Lung (tissue), 11 donors: ENCODE measurements at regions not wholly inside any gene's neighbourhood (a gene's known extent, or its start where the extent isn't known, plus 50 kb on each side); places are given as distances from the start of the nearest gene placed in this dataset.

Experiments
- ATAC-seq: fragments of 200-7000 bp; cut with Tn5 transposase; one replicate; pipeline ENCODE4 v1.9.1; 2020; ENCODE audit warnings: moderate number of reproducible peaks; ENCODE audit not compliant: insufficient read depth, low FRiP score
- DNase-seq, 3 donors: peaks; one replicate each; pipeline ENCODE4 v3.0.0-alpha.2; 2013 to 2017
- H3K27ac ChIP-seq, 2 donors: one replicate each; pipeline ENCODE4 v1.5.1; 2013; ENCODE audit warnings: mild to moderate bottlenecking in 2 of 2, moderate library complexity in 2 of 2, control low read depth in 1 of 2, inconsistent platforms in 1 of 2, low read depth in 1 of 2, low read length in 1 of 2
- H3K27me3 ChIP-seq, 3 donors: one replicate each; pipeline ENCODE4 v1.5.1; 2013; ENCODE audit warnings: low read length in 2 of 3; ENCODE audit not compliant: control insufficient read depth in 3 of 3, insufficient read depth in 3 of 3
- H3K36me3 ChIP-seq, 4 donors: one replicate each; pipeline ENCODE4 v1.5.1; 2013; ENCODE audit warnings: low read length in 4 of 4, mild to moderate bottlenecking in 1 of 4, moderate library complexity in 1 of 4; ENCODE audit not compliant: control insufficient read depth in 4 of 4, insufficient read depth in 4 of 4
- H3K4me1 ChIP-seq, 5 donors: one replicate each; pipeline ENCODE4 v1.5.1; 2013; ENCODE audit warnings: low read length in 5 of 5, mild to moderate bottlenecking in 2 of 5, moderate library complexity in 1 of 5; ENCODE audit not compliant: control insufficient read depth in 5 of 5, insufficient read depth in 5 of 5
- H3K4me3 ChIP-seq: one replicate; pipeline ENCODE4 v1.5.1; 2013; ENCODE audit warnings: mild to moderate bottlenecking, control low read depth, moderate library complexity
- H3K9ac ChIP-seq, 2 donors: one replicate each; pipeline ENCODE4 v1.5.1; 2013; ENCODE audit warnings: low read length in 2 of 2, control low read depth in 1 of 2; ENCODE audit not compliant: insufficient read depth in 1 of 2
- H3K9me3 ChIP-seq, 4 donors: one replicate each; pipeline ENCODE4 v1.5.1; 2013; ENCODE audit warnings: low read length in 3 of 4, mild to moderate bottlenecking in 1 of 4, moderate library complexity in 1 of 4; ENCODE audit not compliant: control insufficient read depth in 4 of 4, insufficient read depth in 3 of 4
- CTCF ChIP-seq: IDR thresholded peaks from 2 replicates; pipeline ENCODE4 v1.5.1; 2012; ENCODE audit warnings: mild to moderate bottlenecking; ENCODE audit errors: control extremely low read depth, extremely low read depth
- WGBS, 2 donors: extraction: QIAGEN DNeasy Blood & Tissue Kit; methylation state at CpG; one replicate each; pipeline ENCODE4 v1.1.7; 2013; 5-methylcytosine and 5-hydroxymethylcytosine counted together
- donor health status: control.
- donor health status: control.
- donor health status: Bipolar disorder and iron deficiency.
- donor health status: healthy.
- donor health status: DM: yes; HTN: yes; CAD: no.

GRCh38 chr1:209248649-209249279 is 334.8 kb upstream of the CAMK1G start:
- Histone ChIP-seq H3K9ac (peak overlapping the region in 1 of 2 donors; percentile 24), H3K27ac (no peak overlapping the region), H3K36me3 (no peaks in the 10 kb centered on the region), H3K27me3 (no peaks in the 10 kb centered on the region), H3K4me3 (no peak overlapping the region), H3K4me1 (peaks cover 0 to 6% (median 0%) of the 10 kb centered on the region in 5 donors), H3K9me3 (no peaks in the 10 kb centered on the region)
- 34 to 35% methylated on average over 6 of the region's 6 CpGs for WGBS, 2 donors
- TF ChIP-seq CTCF: peak; percentile 86
- ATAC-seq: peak; percentile 72
- DNase-seq: peak; percentile 58 to 79 (median 71)

GRCh38 chr1:209249280-209249670 is 334.2 kb upstream of the CAMK1G start:
- Histone ChIP-seq H3K27ac (no peak overlapping the region), H3K9ac (no peak overlapping the region), H3K4me3 (no peak overlapping the region), H3K36me3 (no peaks in the 10 kb centered on the region), H3K9me3 (no peaks in the 10 kb centered on the region), H3K4me1 (peaks cover 0 to 6% (median 0%) of the 10 kb centered on the region in 5 donors), H3K27me3 (no peaks in the 10 kb centered on the region)
- 13 to 18% methylated on average over 2 of the region's 2 CpGs for WGBS, 2 donors
- ATAC-seq (no peak), DNase-seq (no peak)
- no peak for TF ChIP-seq CTCF

- no peaks in the 10 kb centered on the region for H3K36me3 ChIP-seq
- no peak overlapping the region for H3K27ac ChIP-seq
- H3K9me3 ChIP-seq: no peaks in the 10 kb centered on the region
- ATAC-seq (no peak), DNase-seq (no peak)
- TF ChIP-seq CTCF: no peak
- no peak overlapping the region for H3K4me3 ChIP-seq
- peaks cover 0 to 6% (median 0%) of the 10 kb centered on the region in 5 donors for H3K4me1 ChIP-seq
- H3K27me3 ChIP-seq: no peaks in the 10 kb centered on the region
- WGBS, 2 donors: 63 to 64% methylated on average over 8 of the region's 8 CpGs
- H3K9ac ChIP-seq: no peak overlapping the region
Observed at GRCh38 chr1:209249785-209250440, 333.6 kb upstream of the CAMK1G start.
